Right atrium auricular region (tissue), 2 donors: ENCODE measurements at regions not wholly inside any gene's neighbourhood (a gene's known extent, or its start where the extent isn't known, plus 50 kb on each side); places are given as distances from the start of the nearest gene placed in this dataset.

Source experiments
- DNase-seq: peaks from one replicate; pipeline ENCODE4 v3.0.0-alpha.2; 2019; ENCODE audit warnings: low spot score
- H3K27ac ChIP-seq, 2 donors: fragments of 200-600 bp; sonication (generic); 1 replicate in 1 of 2; 2 replicates in 1 of 2; pipeline ENCODE4 v1.5.1; 2016 to 2019
- H3K27me3 ChIP-seq, 2 donors: fragments of 200-600 bp; sonication (generic); one replicate each; pipeline versions ENCODE4 v1.5.1 to v1.6.0; 2017 to 2019
- H3K36me3 ChIP-seq: fragments of 200-600 bp; sonication (generic); one replicate; pipeline ENCODE4 v1.5.1; 2016
- H3K4me1 ChIP-seq, 2 donors: fragments of 200-600 bp; sonication (generic); one replicate each; pipeline versions ENCODE4 v1.5.1 to v1.6.0; 2017 to 2019
- H3K4me3 ChIP-seq, 2 donors: fragments of 200-600 bp; sonication (generic); 1 replicate in 1 of 2; 2 replicates in 1 of 2; pipeline ENCODE4 v1.5.1; 2017 to 2019; ENCODE audit warnings: mild to moderate bottlenecking in 1 of 2, moderate library complexity in 1 of 2
- H3K9me3 ChIP-seq, 2 donors: fragments of 200-600 bp; sonication (generic); one replicate each; pipeline ENCODE4 v1.5.1; 2019
- CTCF ChIP-seq, 2 donors: fragments of 200-600 bp; sonication (generic); IDR thresholded peaks; one replicate each; pipeline ENCODE4 v1.5.1; 2019; ENCODE audit warnings: antibody characterized with exemption in 2 of 2

- DNase-seq = no peak
- TF ChIP-seq CTCF (IDR thresholded peaks at IDR 0.05) = no peak
- no peak overlapping the region for H3K4me3 ChIP-seq
Observed at GRCh38 chr1:87398641-87399040, 70.0 kb downstream of the LMO4 start.

GRCh38 chr1:87399264-87399663 lies 70.6 kb downstream of the LMO4 start:
- Histone ChIP-seq H3K4me3 (no peak overlapping the region), H3K9me3 (no peaks in the 10 kb centered on the region), H3K4me1 (no peaks in the 10 kb centered on the region), H3K27ac (no peak overlapping the region), H3K27me3 (no peaks in the 10 kb centered on the region), H3K36me3 (no peaks in the 10 kb centered on the region)
- DNase-seq = no peak
- no peak for TF ChIP-seq CTCF (IDR thresholded peaks at IDR 0.05)

More at GRCh38 chr1:87398641-87399040, 70.0 kb downstream of the LMO4 start:
- Histone ChIP-seq H3K4me1 (peaks cover 0 to 2% of the 10 kb centered on the region in 2 donors), H3K27me3 (no peaks in the 10 kb centered on the region), H3K27ac (no peak overlapping the region), H3K9me3 (no peaks in the 10 kb centered on the region), H3K36me3 (no peaks in the 10 kb centered on the region)

- Histone ChIP-seq H3K36me3 (no peaks in the 10 kb centered on the region), H3K27me3 (no peaks in the 10 kb centered on the region), H3K9me3 (no peaks in the 10 kb centered on the region), H3K4me3 (no peak overlapping the region), H3K4me1 (no peaks in the 10 kb centered on the region), H3K27ac (no peak overlapping the region)
- DNase-seq = no peak
- no peak for TF ChIP-seq CTCF (IDR thresholded peaks at IDR 0.05)
Observed at GRCh38 chr1:87399701-87400100, 71.0 kb downstream of the LMO4 start.

GRCh38 chr1:87400813-87401212 lies 72.1 kb downstream of the LMO4 start:
- TF ChIP-seq CTCF (IDR thresholded peaks at IDR 0.05) = no peak
- Histone ChIP-seq H3K9me3 (no peaks in the 10 kb centered on the region), H3K27ac (no peak overlapping the region), H3K36me3 (no peaks in the 10 kb centered on the region), H3K4me1 (no peaks in the 10 kb centered on the region), H3K27me3 (no peaks in the 10 kb centered on the region), H3K4me3 (no peak overlapping the region)
- DNase-seq = no peak

GRCh38 chr1:87402241-87403002 lies 73.7 kb downstream of the LMO4 start:
- H3K27ac ChIP-seq = peak overlapping the region in 1 of 2 donors; percentile 36

More at GRCh38 chr1:87402241-87403002, 73.7 kb downstream of the LMO4 start:
- Histone ChIP-seq H3K36me3 (no peaks in the 10 kb centered on the region), H3K27me3 (no peaks in the 10 kb centered on the region), H3K4me3 (no peak overlapping the region), H3K4me1 (peaks cover 0 to 4% of the 10 kb centered on the region in 2 donors), H3K9me3 (no peaks in the 10 kb centered on the region)
- no peak for DNase-seq
- TF ChIP-seq CTCF (IDR thresholded peaks at IDR 0.05) = no peak
